ENCODE measurements at regions not wholly inside any gene's neighbourhood (a gene's known extent, or its start where the extent isn't known, plus 50 kb on each side); places are given as distances from the start of the nearest gene placed in this dataset.
"Not testable (repeated sequence)": the region's sequence is repeated elsewhere in the genome, so short reads cannot be mapped to it uniquely, and the experiment has no call there.

DNA sequence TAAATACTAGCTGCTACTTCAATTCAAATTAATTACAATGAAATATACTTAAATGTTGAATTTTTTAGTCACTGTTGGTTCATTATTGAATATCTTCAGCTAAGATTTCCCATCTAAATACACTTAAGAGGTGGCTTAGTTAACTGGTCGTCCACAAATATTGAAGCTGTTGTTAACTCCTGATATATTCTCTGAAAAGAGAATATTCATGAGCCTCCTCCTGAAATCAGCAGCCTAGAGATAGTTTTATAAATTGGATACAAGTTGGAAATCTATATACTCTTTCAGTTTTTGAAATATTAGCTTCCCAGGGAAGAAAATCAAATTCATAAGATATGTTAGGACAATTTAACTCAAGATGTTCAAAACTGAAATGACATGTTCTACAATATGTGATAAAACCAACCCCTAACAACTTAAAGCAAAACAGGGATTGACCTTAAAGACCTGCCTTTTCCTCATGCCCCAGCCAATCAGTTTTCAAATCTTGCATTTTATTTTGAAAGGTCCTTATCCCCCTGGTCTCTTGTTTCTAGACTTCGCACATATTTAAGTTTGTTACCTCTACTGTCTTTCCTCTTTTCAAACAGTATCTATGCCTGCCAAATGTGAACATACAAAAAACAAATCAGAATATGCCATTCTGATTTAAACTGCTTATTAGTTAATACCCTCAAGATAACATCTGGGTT, 2784.9 kb downstream of the RPIA start:
- H3K27me3 ChIP-seq (ENCODE audit: control insufficient read depth, insufficient read depth, low read length), result peaks cover 22% of the 10 kb centered on the region
- not testable (repeated sequence) for DNase-seq (ENCODE audit: low read depth); H3K4me3 ChIP-seq (ENCODE audit: low read depth, low read length); H3K36me3 ChIP-seq (ENCODE audit: control insufficient read depth, insufficient read depth, low read length)

DNA sequence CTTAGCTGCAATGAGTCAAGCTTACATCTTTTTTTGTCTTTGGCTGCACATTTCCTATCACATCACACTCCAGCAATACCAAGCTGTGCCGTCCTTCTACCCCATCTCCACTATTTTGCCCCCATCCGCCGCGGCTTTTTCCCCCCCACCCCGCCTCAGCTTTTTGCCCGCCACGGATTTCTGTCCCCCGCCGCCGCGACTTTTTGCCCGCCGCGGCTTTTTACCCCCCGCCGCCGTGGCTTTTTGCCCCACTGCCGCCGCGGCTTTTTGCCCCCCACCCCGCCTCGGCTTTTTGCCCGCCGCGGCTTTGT, 2785.4 kb downstream of the RPIA start:
- H3K36me3 ChIP-seq (ENCODE audit: control insufficient read depth, insufficient read depth, low read length); DNase-seq (ENCODE audit: low read depth); H3K4me3 ChIP-seq (ENCODE audit: low read depth, low read length): not testable (repeated sequence)
- peaks cover 22% of the 10 kb centered on the region for H3K27me3 ChIP-seq (ENCODE audit: control insufficient read depth, insufficient read depth, low read length)

DNA sequence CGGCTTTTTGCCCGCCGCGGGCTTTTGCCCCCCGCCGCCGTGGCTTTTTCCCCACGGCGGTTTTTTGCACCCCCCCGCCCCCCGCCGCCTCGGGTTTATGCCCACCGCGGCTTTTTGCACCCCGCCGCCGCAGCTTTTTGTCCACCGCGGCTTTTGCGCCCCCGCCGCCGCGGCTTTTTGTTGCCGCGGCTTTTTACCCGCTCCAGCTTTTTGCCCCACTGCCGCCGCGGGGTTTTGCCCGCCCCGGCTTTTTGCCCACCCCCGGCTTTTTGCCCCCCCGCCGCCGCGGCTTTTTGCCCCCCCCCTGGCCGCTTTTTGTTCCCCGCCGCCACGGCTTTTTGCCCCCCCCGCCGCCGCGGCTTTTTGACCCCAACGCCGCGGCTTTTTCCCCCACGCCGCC, 2785.8 kb downstream of the RPIA start:
- DNase-seq (ENCODE audit: low read depth), result not testable (repeated sequence)
- H3K4me3 ChIP-seq (ENCODE audit: low read depth, low read length), result peak overlapping the region; percentile 33

DNA sequence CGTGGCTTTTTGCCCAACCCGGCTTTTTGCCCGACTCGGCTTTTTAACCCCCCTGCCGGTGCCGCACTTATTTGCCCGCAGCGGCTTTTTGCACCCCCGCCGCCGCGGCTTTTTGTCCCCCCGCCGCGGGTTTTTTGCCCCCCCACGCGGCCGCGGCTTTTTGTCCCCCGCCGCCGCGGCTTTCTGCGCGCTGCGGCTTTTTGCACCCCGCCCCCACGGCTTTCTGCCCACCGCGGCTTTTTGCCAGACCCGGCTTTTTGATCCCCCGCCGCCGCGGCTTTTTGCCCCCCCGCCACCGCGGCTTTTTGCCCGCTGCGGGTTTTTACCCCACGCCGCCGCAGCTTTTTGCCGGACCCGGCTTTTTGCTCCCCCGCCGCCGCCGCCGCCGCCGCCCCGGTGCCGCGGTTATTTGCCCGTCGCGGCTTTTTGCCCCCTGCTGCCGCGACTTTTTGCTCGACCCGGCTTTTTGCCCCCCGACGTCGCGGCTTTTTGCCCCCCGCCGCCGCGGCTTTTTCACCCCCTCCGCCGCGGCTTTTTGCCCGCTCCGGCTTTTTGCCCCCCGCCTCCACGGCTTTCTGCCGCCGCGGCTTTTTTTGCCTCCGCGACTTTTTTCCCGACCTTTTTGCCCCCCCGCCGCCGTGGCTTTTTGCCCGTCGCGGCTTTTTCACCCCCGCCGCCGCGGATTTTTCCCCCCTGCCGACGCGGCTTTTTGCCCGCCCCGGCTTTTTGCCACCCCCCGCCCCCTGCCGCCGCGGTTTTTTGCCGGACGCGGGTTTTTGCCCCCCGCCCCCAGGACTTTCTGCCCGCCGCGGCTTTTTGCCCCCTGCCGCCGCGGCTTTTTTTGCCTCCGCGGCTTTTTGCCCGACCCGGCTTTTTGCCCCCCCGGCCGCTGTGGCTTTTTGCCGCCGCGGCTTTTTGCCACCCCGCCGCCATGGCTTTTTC, 2786.5 kb downstream of the RPIA start:
- Histone ChIP-seq H3K27me3 (ENCODE audit: control insufficient read depth, insufficient read depth, low read length) (peaks cover 20% of the 10 kb centered on the region), H3K4me3 (ENCODE audit: low read depth, low read length) (peak overlapping the region; percentile 33), H3K36me3 (ENCODE audit: control insufficient read depth, insufficient read depth, low read length) (no peaks in the 10 kb centered on the region)
- no peak for DNase-seq (ENCODE audit: low read depth)
- TF ChIP-seq, protein P1, sequence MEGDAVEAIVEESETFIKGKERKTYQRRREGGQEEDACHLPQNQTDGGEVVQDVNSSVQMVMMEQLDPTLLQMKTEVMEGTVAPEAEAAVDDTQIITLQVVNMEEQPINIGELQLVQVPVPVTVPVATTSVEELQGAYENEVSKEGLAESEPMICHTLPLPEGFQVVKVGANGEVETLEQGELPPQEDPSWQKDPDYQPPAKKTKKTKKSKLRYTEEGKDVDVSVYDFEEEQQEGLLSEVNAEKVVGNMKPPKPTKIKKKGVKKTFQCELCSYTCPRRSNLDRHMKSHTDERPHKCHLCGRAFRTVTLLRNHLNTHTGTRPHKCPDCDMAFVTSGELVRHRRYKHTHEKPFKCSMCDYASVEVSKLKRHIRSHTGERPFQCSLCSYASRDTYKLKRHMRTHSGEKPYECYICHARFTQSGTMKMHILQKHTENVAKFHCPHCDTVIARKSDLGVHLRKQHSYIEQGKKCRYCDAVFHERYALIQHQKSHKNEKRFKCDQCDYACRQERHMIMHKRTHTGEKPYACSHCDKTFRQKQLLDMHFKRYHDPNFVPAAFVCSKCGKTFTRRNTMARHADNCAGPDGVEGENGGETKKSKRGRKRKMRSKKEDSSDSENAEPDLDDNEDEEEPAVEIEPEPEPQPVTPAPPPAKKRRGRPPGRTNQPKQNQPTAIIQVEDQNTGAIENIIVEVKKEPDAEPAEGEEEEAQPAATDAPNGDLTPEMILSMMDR (IDR thresholded peaks at IDR 0.05; ENCODE audit: insufficient read depth, low read length, poor library complexity, severe bottlenecking), result no peak

More for the DNA sequence above, 2785.8 kb downstream of the RPIA start:
- H3K27me3 ChIP-seq (ENCODE audit: control insufficient read depth, insufficient read depth, low read length), result peaks cover 20% of the 10 kb centered on the region
- H3K36me3 ChIP-seq (ENCODE audit: control insufficient read depth, insufficient read depth, low read length), result not testable (repeated sequence)

DNA sequence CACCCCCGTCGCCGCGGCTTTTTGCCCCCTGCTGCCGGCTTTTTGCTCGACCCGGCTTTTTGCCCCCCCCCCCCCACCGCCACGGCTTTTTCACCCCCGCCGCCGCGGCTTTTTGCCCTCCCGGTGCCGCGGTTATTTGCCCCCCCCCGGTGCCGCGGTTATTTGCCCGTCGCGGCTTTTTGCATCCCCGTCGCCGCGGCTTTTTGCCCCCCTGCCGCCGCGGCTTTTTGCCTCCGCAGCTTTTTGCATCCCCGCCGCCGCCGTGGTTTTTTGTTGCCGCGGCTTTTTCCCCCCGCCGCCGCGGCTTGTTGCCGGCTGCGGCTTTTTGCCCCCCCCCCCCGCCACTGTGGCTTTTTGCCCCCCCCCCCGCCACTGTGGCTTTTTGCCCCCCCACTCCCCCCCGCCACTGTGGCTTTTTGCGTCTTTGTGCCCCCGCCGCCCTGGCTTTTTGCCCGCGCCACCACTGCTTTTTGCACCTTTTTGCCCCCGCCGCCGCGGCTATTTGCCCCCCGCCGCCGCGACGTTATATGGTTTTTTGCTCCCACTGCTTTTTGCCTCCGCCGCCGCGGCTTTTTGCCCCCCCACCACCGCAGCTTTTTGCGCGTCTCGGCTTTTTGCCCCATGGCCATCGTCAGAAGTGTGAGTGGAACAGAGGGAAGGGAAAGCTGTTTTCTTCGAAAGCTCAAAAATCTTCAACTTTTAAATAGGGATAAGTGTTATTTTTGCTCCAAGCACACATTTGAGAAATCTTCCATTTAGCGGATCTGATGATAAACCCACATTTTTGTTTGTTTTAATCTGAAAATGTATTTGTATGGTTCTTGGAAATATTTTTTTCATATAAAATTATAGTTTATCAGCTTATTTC, 2787.6 kb downstream of the RPIA start:
- not testable (repeated sequence) for H3K36me3 ChIP-seq (ENCODE audit: control insufficient read depth, insufficient read depth, low read length); DNase-seq (ENCODE audit: low read depth)
- H3K27me3 ChIP-seq (ENCODE audit: control insufficient read depth, insufficient read depth, low read length), result peaks cover 20% of the 10 kb centered on the region
- H3K4me3 ChIP-seq (ENCODE audit: low read depth, low read length), result peak overlapping the region; percentile 33

DNA sequence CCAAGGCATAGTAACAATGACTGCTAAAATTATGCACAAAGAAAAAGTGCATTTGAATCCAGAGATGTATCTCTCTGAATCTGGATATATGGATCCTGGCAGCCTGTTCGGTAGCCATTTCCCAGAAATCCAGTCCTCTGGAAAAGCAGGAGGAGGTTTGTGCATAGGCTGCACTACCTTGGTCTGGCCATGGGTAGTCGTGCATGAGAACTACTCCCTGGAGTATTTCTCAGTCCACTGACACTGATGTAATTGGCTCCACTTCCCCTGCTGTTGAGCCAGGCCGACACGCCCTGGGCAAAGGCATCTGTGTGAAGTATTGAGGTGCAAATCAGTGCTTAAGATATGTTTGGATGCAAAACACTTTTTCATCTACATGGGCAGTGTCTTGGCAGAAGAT, 2793.8 kb downstream of the RPIA start:
- H3K4me3 ChIP-seq (ENCODE audit: low read depth, low read length); DNase-seq (ENCODE audit: low read depth); H3K27me3 ChIP-seq (ENCODE audit: control insufficient read depth, insufficient read depth, low read length); H3K36me3 ChIP-seq (ENCODE audit: control insufficient read depth, insufficient read depth, low read length): not testable (repeated sequence)

DNA sequence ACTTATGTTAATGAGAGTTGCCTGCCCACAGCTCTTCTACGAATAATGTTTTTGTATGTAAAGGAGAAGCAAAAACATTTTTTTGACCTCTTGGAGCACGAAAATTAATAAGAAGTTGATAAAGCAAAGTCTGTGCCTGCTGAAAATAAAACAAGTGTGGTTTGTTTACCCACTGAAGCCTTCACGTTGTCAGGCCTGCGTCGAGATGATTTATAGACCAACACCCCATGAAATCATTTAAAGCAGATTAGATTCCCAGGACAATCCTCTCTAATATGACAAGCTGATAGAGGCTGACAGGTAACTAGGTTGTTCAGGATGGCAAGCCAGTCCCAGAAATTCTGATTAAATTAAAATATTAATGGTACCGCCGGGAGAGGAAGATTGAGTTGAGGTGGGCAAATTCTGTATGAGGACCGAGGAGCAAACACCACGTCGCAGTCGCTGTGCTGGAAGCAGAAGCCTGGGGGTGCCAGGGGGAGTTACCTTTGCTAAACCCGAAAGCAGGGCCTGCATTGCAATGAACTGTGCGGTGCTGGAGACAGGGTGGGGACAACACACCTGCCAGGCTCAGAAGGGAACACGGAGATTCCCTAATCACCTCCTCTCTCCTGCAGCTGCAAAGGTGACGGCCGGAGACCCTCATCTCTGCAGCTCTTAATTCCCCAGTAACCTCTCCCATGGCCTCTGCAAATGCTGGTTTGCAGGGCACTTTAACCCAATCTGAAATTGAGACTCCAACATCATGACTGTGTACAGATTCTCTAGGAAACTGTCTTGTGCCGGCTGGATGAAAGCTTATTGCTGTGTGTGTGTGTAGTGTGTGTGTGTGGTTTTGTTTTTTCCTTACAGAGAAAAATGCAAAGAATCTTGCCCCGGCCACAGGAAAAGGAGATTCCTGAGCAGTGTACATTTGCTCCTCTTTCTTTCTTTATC, 2805.9 kb downstream of the RPIA start:
- H3K36me3 ChIP-seq (ENCODE audit: control insufficient read depth, insufficient read depth, low read length); H3K27me3 ChIP-seq (ENCODE audit: control insufficient read depth, insufficient read depth, low read length); H3K4me3 ChIP-seq (ENCODE audit: low read depth, low read length); DNase-seq (ENCODE audit: low read depth): not testable (repeated sequence)

DNA sequence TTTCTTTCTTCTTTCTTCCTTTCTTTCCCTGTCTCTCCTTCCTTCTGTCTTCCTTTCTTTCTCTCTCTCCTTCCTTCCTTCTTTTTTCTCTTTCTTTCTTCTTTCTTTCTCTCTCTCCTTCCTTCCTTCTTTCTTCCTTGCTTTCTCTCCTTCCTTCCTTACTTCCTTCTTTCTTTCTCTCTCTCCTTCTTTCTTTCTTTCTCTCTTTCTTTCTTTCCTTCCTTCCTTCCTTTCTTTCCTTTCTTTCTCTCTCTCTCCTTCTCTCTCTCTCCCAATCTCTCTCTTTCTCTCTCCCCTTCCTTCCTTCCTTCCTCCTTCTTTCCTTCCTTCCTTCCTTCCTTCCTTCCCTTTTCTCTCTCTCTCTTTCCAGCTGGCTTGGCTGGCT, 2806.6 kb downstream of the RPIA start:
- DNase-seq (ENCODE audit: low read depth); H3K4me3 ChIP-seq (ENCODE audit: low read depth, low read length); H3K27me3 ChIP-seq (ENCODE audit: control insufficient read depth, insufficient read depth, low read length); H3K36me3 ChIP-seq (ENCODE audit: control insufficient read depth, insufficient read depth, low read length): not testable (repeated sequence)

DNA sequence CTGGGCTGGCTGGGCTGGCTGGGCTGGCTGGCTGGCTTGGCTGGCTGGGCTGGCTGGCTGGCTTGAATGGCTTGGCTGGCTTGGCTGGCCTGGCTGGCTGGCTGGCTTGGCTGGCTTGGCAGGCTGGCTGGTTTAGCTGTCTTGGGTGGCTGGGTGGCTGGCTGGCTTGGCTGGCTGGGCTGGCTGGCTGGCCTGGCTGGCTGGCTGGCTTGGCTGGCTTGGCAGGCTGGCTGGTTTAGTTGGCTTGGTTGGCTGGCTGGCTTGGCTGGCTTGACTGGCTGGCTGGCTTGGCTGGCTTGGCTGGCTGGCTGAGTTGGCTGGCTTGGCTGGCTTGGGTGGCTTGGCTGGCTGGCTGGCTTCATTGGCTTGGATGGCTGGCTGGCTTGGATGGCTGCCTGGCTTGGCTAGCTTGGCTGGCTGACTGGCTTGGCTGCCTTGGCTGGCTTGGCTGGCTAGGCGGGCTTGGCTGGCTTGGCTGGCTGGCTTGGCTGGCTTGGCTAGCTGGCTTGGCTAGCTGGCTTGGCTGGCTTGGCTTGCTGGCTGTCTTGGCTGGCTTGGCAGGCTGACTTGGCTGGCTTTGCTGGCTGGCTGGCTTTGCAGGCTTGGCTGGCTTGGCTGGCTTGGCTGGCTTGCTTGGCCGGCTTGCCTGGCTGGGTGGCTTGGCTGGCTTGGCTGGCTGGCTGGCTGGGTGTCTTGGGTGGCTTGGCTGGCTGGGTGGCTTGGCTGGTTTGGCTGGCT, 2807.2 kb downstream of the RPIA start:
- H3K36me3 ChIP-seq (ENCODE audit: control insufficient read depth, insufficient read depth, low read length); H3K4me3 ChIP-seq (ENCODE audit: low read depth, low read length); DNase-seq (ENCODE audit: low read depth); H3K27me3 ChIP-seq (ENCODE audit: control insufficient read depth, insufficient read depth, low read length): not testable (repeated sequence)

DNA sequence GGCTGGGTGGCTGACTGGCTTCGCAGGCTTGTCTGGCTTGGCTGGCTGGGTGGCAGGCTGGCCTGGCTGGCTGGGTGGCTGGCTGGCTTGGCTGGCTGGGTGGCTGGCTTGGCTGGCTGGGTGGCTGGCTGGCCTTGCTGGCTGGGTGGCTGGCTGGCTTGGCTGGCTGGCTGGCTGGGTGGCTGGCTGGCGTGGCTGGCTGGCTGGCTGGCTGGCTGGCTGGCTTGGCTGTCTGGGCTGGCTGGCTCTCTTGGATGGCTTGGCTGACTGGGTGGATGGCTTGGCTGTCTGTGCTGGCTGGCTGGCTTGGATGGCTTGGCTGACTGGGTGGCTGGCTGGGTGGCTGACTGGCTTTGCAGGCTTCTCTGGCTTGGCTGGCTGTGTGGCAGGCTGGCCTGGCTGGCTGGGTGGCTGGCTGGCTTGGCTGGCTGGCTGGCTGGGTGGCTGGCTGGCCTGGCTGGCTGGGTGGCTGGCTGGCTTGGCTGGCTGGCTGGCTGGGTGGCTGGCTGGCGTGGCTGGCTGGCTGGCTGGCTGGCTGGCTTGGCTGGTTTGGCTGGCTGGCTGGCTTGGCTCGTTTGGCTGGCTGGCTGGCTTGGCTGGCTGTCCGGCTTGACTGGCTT, 2808.1 kb downstream of the RPIA start:
- not testable (repeated sequence) for DNase-seq (ENCODE audit: low read depth); H3K4me3 ChIP-seq (ENCODE audit: low read depth, low read length); H3K27me3 ChIP-seq (ENCODE audit: control insufficient read depth, insufficient read depth, low read length); H3K36me3 ChIP-seq (ENCODE audit: control insufficient read depth, insufficient read depth, low read length)

DNA sequence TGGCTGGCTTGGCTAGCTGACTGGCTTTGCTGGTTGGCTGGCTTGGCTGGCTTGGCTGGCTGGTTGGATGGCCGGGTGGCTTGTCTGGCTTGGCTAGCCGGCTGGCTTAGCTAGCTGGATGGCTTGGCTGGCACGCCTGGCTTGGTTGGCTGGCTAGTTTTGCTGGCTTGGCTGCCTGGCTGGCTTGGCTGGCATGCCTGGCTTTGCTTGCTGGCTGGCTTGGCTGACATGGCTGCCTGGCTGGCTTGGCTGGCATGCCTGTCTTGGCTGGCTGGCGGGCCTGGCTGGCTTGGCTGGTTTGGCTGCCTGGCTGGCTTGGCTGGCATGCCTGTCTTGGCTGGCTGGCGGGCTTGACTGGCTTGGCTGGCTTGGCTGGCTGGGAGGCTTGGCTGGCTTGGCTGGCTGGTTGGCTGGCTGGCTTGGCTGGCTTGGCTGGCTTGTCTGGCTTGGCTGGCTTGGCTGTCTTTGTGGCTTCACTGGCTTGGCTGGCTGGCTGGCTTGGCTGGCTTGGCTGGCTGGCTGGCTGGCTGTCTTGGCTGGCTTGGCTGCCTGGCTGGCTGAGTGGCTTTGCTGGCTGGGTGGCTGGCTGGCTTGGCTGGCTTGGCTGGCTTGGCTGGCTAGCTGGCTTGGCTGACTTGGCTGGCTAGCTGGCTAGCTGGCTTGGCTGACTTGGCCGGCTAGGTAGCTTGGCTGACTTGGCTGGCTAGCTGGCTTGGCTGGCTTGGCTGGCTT, 2808.9 kb downstream of the RPIA start:
- H3K36me3 ChIP-seq (ENCODE audit: control insufficient read depth, insufficient read depth, low read length); DNase-seq (ENCODE audit: low read depth); H3K27me3 ChIP-seq (ENCODE audit: control insufficient read depth, insufficient read depth, low read length); H3K4me3 ChIP-seq (ENCODE audit: low read depth, low read length): not testable (repeated sequence)
